Activated CD4-positive, alpha-beta memory T cell treated with anti-CD3 and anti-CD28 coated beads for 36 hours (primary cell): ENCODE measurements at regions not wholly inside any gene's neighbourhood (a gene's known extent, or its start where the extent isn't known, plus 50 kb on each side); places are given as distances from the start of the nearest gene placed in this dataset.

ENCODE experiments used
- CTCF ChIA-PET: fragments of 350-600 bp; sonication (Branson Sonifier 250); formaldehyde crosslinking; loops from one replicate; lab custom pipeline; 2021; ENCODE audit warnings: antibody characterized with exemption, inconsistent platforms; lab: Charles Lee
- POLR2A ChIA-PET: fragments of 350-600 bp; sonication (Branson Sonifier 250); formaldehyde crosslinking; loops from one replicate; lab custom pipeline; 2021; ENCODE audit warnings: antibody characterized with exemption; lab: Charles Lee
- DNase-seq: peaks from one replicate; pipeline ENCODE4 v3.0.0-alpha.2; 2020
- H3K27ac Mint-ChIP-seq: one replicate; pipeline ENCODE4 v1.8.0; 2021; ENCODE audit warnings: mixed read lengths
- H3K27me3 Mint-ChIP-seq: one replicate; pipeline ENCODE4 v1.8.0; 2021; ENCODE audit warnings: mixed read lengths
- H3K36me3 Mint-ChIP-seq: one replicate; pipeline ENCODE4 v1.8.0; 2021; ENCODE audit warnings: mixed read lengths
- H3K4me1 Mint-ChIP-seq: one replicate; pipeline ENCODE4 v1.8.0; 2021; ENCODE audit warnings: low read depth, mixed read lengths
- H3K4me3 Mint-ChIP-seq: one replicate; pipeline ENCODE4 v1.8.0; 2021; ENCODE audit warnings: mild to moderate bottlenecking, mixed read lengths
- H3K9me3 Mint-ChIP-seq: one replicate; pipeline ENCODE4 v1.8.0; 2021; ENCODE audit warnings: mixed read lengths
- intact Hi-C: fragments of 100-400 bp; cut with micrococcal nuclease; formaldehyde crosslinking; loops from one replicate; pipeline ENCODE4 v1.15.1; 2023

DNA sequence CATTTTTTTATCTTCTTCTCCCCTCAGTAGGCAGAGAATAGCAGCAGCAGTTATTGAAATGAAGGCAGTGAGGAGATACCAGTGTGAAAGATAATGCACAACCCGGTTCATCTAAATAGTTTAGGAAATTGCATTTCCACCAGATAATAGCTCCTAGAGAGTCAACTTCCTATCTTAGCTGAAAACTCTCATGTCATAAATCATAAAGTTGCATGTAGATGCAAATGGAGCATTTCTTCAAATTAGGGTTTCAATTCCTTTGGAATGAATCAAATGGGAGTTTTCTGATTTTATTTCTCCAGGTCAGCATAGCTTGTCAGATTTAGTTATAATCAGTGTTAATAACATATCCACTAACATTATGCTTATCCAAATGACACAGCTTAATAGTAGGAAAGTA is 335.3 kb downstream of the CNTNAP4 start:
- no peak for DNase-seq
- Mint-ChIP-seq H3K9me3 (no peaks in the 10 kb centered on the region), H3K36me3 (no peaks in the 10 kb centered on the region), H3K27me3 (no peaks in the 10 kb centered on the region), H3K4me3 (no peak overlapping the region), H3K4me1 (no peaks in the 10 kb centered on the region), H3K27ac (no peak overlapping the region)
- intact Hi-C loops, result no loop called here
- ChIA-PET CTCF (no interaction called here), POLR2A (no interaction called here)

DNA sequence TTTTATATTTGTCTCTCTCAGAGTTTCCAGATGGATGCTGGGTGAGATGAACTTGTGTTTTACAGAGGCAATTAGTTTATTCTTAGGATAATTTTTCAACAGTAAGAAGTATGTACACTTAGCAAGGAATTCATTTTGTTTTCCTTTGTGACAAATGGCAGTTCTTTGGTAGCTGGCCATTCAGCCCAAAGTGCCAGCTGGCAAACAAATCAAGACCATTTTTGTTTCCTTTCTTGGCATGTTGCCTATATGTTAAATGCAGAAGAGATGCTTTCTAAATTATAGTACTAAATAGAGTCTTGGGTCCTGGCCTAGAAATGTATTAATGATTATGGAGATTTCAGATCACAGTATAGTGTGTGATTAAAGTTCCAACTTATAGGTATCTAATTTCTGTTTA is 337.1 kb downstream of the CNTNAP4 start:
- intact Hi-C loops, result no loop called here
- Mint-ChIP-seq H3K4me3 (no peak overlapping the region), H3K4me1 (no peaks in the 10 kb centered on the region), H3K36me3 (no peaks in the 10 kb centered on the region), H3K9me3 (peaks cover 4% of the 10 kb centered on the region), H3K27ac (no peak overlapping the region), H3K27me3 (no peaks in the 10 kb centered on the region)
- no peak for DNase-seq
- POLR2A ChIA-PET, result no interaction called here
- CTCF ChIA-PET, result no interaction called here

DNA sequence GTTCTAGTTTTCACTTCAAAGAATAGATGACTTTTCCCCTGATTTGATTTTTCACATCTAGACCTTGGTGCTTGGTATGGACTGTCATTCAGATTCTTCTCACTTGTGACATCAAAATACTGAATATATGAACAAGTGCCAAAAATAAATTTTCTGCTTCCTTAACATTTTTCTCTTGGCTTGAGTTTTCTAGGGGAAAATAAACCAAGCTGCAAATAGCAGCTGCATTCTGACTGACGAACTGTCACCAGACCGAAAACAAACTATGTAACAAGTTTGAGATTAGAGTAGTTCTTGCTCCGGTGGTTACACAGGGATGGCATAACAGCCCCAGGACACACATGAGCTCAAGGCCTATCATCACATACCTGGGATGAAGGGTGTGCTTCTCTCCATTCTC is 345.7 kb downstream of the CNTNAP4 start:
- no peaks in the 10 kb centered on the region for H3K27me3 Mint-ChIP-seq

DNA sequence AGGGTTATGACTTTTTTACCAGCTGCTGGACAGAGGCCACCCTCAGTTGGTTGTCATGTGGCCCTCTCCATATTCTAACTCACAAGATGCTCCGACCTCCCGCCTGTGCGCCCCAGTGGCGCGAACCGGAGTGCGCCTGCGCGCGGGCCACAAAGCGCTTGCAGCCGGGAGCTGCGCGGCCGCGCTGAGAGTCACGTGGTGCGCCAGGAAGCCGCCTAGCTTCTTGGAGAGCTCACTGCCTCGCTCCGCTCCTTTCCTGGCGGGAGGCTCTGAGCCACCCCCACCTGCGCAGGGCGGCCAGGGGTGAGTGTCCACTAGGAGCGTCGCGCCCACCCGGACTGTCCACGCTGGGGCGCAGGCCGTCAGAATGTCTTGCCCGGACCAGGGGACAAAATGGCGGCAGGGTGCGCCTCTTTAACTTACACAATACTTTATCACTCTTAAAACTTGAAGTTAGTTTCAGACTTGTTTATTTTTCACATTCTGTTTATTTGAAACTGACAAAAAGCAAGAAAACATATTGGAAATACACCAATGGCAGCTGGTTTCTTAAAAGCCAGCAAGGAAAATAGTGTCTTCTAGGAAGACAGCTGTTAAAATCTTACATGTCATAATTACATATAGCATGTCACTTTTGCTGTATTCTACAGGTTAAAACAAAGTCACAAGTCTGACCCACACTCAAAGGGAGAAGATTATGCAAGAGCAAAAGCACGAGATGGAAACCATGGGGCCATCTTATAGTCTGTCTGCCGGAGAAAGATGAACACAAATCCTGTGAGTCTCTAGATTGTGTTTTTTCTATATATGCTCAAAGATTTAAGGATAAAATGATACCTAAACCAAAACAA is 357.9 kb downstream of the CNTNAP4 start:
- DNase-seq, result no peak
- no peak overlapping the region for H3K27ac Mint-ChIP-seq
- ChIA-PET CTCF (no interaction called here), POLR2A (no interaction called here)
- intact Hi-C loops, result no loop called here
- no peak overlapping the region for H3K4me3 Mint-ChIP-seq
- H3K4me1 Mint-ChIP-seq, result no peaks in the 10 kb centered on the region
- peaks cover 21% of the 10 kb centered on the region for H3K9me3 Mint-ChIP-seq
- no peaks in the 10 kb centered on the region for H3K36me3 Mint-ChIP-seq
- no peaks in the 10 kb centered on the region for H3K27me3 Mint-ChIP-seq

More for the DNA sequence above, 345.7 kb downstream of the CNTNAP4 start:
- Mint-ChIP-seq H3K36me3 (no peaks in the 10 kb centered on the region), H3K4me1 (no peaks in the 10 kb centered on the region), H3K4me3 (no peak overlapping the region), H3K27ac (no peak overlapping the region), H3K9me3 (peaks cover 4% of the 10 kb centered on the region)
- intact Hi-C loops, result no loop called here
- POLR2A ChIA-PET, result no interaction called here
- DNase-seq, result no peak
- CTCF ChIA-PET, result no interaction called here

DNA sequence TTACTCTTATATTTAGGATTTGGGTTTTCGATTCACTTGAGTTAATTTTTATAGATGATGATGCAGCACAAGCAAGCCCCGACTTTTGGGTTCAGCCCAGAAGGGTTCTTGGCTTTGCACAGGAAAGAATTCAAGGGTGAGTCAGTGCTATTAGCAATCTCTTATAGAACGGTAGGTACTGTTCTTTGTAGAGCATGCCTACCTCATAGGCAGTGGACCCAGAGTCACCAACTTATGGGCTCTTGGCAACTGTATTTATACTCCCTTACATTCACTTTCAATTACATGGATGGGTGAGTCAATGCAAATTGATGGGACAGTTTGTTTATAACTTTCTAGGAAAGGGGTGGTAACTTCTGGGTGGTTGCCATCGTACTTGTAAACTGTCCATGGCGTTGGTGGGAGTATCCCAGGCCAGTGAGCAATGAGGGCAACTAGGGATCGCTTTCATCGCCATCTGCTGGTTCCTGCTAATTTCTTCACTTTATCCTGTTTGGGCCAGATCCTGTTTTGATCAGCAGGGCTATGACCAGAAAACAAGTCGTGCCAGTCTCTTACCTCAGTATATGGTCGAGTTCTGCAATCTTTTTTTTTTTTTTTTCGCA is 362.6 kb downstream of the CNTNAP4 start:
- no peaks in the 10 kb centered on the region for H3K4me1 Mint-ChIP-seq
- POLR2A ChIA-PET, result no interaction called here
- no peaks in the 10 kb centered on the region for H3K36me3 Mint-ChIP-seq
- intact Hi-C loops, result no loop called here
- no peak overlapping the region for H3K27ac Mint-ChIP-seq
- H3K27me3 Mint-ChIP-seq, result no peaks in the 10 kb centered on the region
- CTCF ChIA-PET, result no interaction called here
- peaks cover 9% of the 10 kb centered on the region for H3K9me3 Mint-ChIP-seq
- no peak for DNase-seq
- no peak overlapping the region for H3K4me3 Mint-ChIP-seq

DNA sequence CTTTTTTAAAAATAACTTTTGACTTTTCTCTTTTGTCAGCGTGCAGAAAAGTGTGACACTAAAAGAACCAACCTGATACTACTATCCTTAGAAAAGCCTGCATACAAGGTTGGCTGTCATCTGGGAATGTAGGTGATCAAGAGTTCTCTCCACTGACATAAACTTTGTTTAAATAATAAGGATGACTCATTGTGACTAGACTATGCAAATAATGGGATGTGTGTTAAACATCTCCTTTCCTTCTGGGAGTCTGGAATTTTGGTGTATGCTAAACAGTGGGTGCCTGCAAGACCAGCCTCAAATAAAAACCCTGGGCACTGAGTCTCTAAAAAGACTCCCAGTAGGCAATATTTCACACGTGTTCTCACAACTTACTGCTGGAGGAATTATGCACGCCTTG is 373.4 kb downstream of the CNTNAP4 start:
- CTCF ChIA-PET, result no interaction called here
- H3K9me3 Mint-ChIP-seq, result peaks cover 3% of the 10 kb centered on the region
- POLR2A ChIA-PET, result no interaction called here

DNA sequence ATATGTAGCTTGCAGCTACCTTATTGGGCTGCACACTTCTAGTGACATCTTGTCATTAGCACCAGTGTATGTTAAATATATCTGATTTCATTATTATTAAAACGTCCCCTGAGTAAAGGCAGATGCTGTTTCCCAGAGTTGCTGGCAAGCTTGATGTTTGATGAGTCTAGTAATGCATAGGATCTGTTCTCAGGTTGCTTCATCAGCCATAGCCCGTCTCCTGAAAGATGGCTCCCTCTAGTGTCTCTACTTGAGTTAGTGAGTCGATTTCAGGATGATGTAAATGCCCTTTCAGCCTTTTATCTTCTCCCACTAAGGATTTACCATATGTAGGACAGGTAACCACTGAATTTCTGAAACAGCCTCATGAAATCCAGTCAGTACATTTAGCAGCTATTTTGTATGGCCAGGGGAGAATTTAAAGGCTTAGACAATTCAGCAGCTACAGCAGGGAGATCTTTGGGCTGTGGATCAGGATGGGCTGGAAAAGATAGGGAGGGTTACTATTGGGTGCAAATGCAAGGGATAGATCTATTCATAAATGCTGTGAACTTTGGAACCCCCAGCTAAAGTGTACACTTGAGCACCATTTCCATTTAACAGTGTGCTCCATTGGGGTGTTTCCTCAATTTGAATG is 376.3 kb downstream of the CNTNAP4 start:
- H3K4me1 Mint-ChIP-seq, result no peaks in the 10 kb centered on the region
- H3K27ac Mint-ChIP-seq, result no peak overlapping the region
- intact Hi-C loops, result loop anchor here (10.0 kb wide), 1 partner anchor 521 kb away; no protein-coding TSS in a partner anchor
- POLR2A ChIA-PET, result no interaction called here
- no peak for DNase-seq
- no peak overlapping the region for H3K4me3 Mint-ChIP-seq
- H3K9me3 Mint-ChIP-seq, result no peaks in the 10 kb centered on the region
- CTCF ChIA-PET, result interaction anchor here (0.7 to 1.1 kb wide), 2 partner anchors 66 to 517 kb away, joined by 3 read pairs; no protein-coding TSS in a partner anchor
- H3K36me3 Mint-ChIP-seq, result no peaks in the 10 kb centered on the region
- no peaks in the 10 kb centered on the region for H3K27me3 Mint-ChIP-seq

More for the DNA sequence above, 373.4 kb downstream of the CNTNAP4 start:
- Mint-ChIP-seq H3K4me3 (no peak overlapping the region), H3K4me1 (no peaks in the 10 kb centered on the region), H3K36me3 (no peaks in the 10 kb centered on the region), H3K27ac (no peak overlapping the region), H3K27me3 (no peaks in the 10 kb centered on the region)
- intact Hi-C loops, result loop anchor here (10.0 kb wide), 1 partner anchor 524 kb away; no protein-coding TSS in a partner anchor
- no peak for DNase-seq

DNA sequence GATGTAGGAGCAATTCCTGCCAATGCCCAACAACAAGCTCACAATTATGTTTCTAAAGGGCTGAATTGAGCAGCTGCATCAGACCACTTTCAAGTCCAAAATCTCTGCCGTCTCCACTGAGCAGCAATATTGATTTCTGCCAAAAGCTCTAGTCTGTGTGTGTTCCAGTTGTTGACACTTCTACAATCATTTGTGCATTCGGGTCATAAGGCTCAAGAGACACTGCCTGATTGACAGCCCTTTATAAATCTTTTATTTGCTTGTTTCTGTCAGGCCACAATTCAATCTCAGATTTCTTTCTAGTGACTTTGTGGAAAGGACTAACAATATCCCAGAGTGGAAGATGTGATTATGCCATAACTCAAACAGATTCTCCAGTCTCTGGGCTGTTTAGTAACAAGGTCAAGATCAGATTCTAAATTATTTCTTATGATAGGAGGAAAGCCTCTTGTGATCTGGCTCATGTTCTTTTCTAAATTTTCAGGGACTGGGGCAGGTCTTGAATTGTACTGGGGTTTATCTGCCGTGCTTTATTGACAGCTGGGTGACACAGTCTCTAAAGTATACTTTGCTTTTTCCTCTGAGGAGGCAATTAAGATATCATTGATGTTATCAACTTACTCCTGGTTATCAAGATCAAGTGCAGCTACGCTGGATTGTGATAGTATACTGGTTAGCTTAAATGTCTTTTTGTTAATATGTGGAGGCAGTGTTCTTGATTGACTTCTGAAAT is 377.1 kb downstream of the CNTNAP4 start:
- no peak for DNase-seq
- Mint-ChIP-seq H3K27ac (no peak overlapping the region), H3K36me3 (no peaks in the 10 kb centered on the region), H3K4me1 (no peaks in the 10 kb centered on the region), H3K27me3 (no peaks in the 10 kb centered on the region), H3K9me3 (no peaks in the 10 kb centered on the region), H3K4me3 (no peak overlapping the region)
- intact Hi-C loops, result loop anchor here (10.0 kb wide), 1 partner anchor 521 kb away; no protein-coding TSS in a partner anchor
- CTCF ChIA-PET, result interaction anchor here (1.1 kb wide), 1 partner anchor 67 kb away, joined by 3 read pairs; no protein-coding TSS in a partner anchor
- POLR2A ChIA-PET, result no interaction called here

DNA sequence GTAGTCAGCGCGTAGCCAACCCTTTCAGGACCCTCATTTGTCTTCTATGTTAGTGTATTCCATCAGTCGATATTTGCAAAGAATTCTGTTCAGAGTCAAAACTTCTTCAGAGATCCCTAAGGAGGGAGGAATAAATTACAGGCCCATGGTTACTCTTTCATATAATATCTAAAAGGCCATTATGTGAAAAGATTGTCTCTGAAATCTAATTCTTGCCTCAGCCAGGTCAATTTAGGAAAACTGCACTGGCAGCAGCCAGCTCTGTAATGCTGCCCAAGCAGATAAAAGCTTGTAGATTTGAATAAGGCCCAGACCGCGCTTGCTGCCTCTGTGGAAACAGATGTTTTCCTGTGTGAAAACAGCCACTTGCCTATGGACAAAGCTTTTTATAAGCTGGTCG is 379.8 kb downstream of the CNTNAP4 start:
- no peaks in the 10 kb centered on the region for H3K27me3 Mint-ChIP-seq
- no peaks in the 10 kb centered on the region for H3K36me3 Mint-ChIP-seq
- no peak for DNase-seq
- H3K27ac Mint-ChIP-seq, result no peak overlapping the region
- no peaks in the 10 kb centered on the region for H3K9me3 Mint-ChIP-seq
- no peak overlapping the region for H3K4me3 Mint-ChIP-seq
- ChIA-PET CTCF (interaction anchor here (1.0 kb wide), 1 partner anchor 11 kb away, joined by 3 read pairs; no protein-coding TSS in a partner anchor), POLR2A (no interaction called here)
- no peaks in the 10 kb centered on the region for H3K4me1 Mint-ChIP-seq
- intact Hi-C loops, result loop anchor here (10.0 kb wide), 1 partner anchor 518 kb away; no protein-coding TSS in a partner anchor

DNA sequence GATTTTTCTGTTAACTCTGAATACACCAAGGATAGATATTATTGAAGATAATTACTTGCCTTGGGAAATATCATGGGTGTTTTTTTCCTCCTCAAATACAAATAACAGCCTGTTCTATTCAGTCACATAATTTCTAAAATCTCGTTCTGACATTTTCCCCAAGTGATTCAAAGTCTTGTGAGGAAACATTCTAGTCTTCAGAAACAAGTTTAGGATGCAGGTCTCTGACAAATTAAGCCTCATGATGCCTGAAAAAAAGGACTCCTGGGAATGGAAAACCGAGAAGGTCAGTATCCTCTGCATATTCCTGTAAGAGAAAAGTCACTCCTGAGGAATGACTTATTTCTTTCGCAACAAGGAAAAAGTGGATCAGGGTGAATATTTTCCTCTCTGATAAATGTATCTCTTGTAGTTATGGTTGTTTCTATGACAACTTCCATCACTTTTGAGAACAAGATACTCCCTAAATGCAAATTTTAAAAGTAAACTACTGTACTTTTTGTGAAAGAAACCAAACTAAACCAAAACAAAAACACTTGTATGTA is 384.6 kb downstream of the CNTNAP4 start:
- intact Hi-C loops, result no loop called here
- no peaks in the 10 kb centered on the region for H3K4me1 Mint-ChIP-seq
- no peaks in the 10 kb centered on the region for H3K27me3 Mint-ChIP-seq
- no peak overlapping the region for H3K27ac Mint-ChIP-seq
- H3K9me3 Mint-ChIP-seq, result no peaks in the 10 kb centered on the region
- H3K36me3 Mint-ChIP-seq, result no peaks in the 10 kb centered on the region
- ChIA-PET POLR2A (no interaction called here), CTCF (no interaction called here)
- DNase-seq, result no peak
- no peak overlapping the region for H3K4me3 Mint-ChIP-seq

DNA sequence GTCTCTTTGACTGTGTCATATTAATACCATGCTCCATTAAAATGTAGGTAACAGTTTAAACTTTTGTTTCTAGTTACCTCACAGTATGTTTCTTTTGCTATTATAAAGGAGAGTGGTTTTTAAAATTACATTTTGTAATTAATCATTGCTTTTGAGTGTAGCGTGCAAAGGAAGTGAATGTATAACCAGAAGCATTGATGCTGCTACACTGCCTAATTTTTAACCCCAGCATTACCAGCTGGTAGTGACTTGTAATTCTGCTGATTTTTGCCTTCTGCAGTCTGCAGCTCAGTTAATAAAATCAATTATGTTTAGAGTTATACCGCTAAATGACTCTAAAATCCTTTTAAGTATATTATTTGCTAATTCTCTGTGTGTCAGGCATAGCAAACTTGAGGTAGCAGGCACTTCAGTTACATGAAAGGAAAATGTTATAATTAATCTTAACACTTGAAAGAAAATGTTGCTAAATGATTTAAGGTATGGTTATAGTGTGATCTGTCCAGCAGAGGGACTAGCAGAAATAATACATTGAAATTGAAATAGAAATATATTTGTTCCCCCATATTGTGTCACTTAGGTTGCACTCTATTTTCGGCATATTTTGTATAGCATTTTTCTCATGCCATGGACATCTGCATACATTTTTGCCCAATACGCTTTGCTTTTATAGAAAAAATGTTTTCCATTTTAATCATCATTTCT is 388.5 kb downstream of the CNTNAP4 start:
- peaks cover 2% of the 10 kb centered on the region for H3K9me3 Mint-ChIP-seq
- H3K36me3 Mint-ChIP-seq, result no peaks in the 10 kb centered on the region
- H3K4me1 Mint-ChIP-seq, result no peaks in the 10 kb centered on the region
- ChIA-PET CTCF (interaction anchor here (1.2 kb wide), 1 partner anchor 505 kb away, joined by 3 read pairs; no protein-coding TSS in a partner anchor), POLR2A (no interaction called here)
- intact Hi-C loops, result no loop called here
- no peak overlapping the region for H3K27ac Mint-ChIP-seq
- H3K27me3 Mint-ChIP-seq, result no peaks in the 10 kb centered on the region
- no peak for DNase-seq
- no peak overlapping the region for H3K4me3 Mint-ChIP-seq
